Body of pancreas (tissue), 4 donors: ENCODE measurements at regions not wholly inside any gene's neighbourhood (a gene's known extent, or its start where the extent isn't known, plus 50 kb on each side); places are given as distances from the start of the nearest gene placed in this dataset.

Experiments
- CTCF ChIP-seq, 7 experiments: fragments of 450-650 bp in 4 of 7; fragments of 200-600 bp in 3 of 7; sonication (generic) in 3 of 7; IDR thresholded peaks; one replicate each; pipeline ENCODE4 v1.5.1; 2016 to 2019; ENCODE audit warnings: antibody characterized with exemption in 7 of 7
- POLR2A ChIP-seq, 3 donors: fragments of 450-650 bp; IDR thresholded peaks; one replicate each; pipeline ENCODE4 v1.6.1; 2016; ENCODE audit warnings: antibody characterized with exemption in 3 of 3, mild to moderate bottlenecking in 2 of 3

GRCh38 chr12:20144341-20144740 lies 224.0 kb upstream of the PDE3A start:
- TF ChIP-seq CTCF (IDR thresholded peaks at IDR 0.05) (no peak), POLR2A (IDR thresholded peaks at IDR 0.05) (no peak)
